ENCODE measurements at regions not wholly inside any gene's neighbourhood (a gene's known extent, or its start where the extent isn't known, plus 50 kb on each side); places are given as distances from the start of the nearest gene placed in this dataset.

DNA sequence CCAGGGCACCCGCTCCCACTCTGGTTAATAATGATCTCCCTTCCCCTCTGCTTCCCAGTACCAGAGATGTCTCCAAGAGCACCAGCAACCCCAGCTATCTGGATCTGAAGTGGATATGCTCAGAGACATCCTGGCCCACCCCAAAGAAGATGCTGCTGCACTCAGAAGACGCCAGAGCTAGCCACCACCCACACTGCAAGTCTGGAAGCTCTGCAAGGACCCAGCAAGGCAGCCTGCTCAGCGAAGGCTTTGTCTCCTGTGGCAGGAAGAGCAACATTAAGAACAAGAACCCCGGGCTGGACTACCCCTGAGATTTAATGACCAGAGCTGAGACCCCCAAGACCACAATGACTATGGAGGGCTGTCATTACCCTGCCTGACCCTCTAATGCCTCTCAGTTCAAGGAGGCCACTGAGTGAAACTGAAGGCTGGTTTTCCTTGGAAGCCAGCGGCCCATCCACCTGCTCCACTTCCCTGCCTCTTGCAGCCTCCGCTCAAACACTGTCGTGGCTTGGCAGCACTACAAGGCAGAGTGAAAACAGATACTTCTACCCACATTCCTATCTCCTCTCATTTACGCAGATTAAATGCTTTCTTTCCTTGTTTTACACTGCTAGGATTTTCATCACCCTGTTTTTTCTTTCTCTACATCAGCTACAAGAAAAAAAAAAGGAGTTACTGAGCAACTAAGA lies 202.2 kb downstream of the SNX10 start:
- Mint-ChIP-seq H3K9me3 (ENCODE audit: low read depth) (no peaks in the 10 kb centered on the region), H3K4me1 (ENCODE audit: low read depth) (peaks cover 6% of the 10 kb centered on the region), H3K27me3 (peaks cover 42% of the 10 kb centered on the region), H3K4me3 (ENCODE audit: low read depth) (no peak overlapping the region), H3K27ac (no peak overlapping the region), H3K36me3 (ENCODE audit: insufficient read depth) (no peaks in the 10 kb centered on the region)
- DNase-seq (ENCODE audit: low spot score, unreplicated experiment): no peak
- no peak for TF ChIP-seq CTCF (IDR thresholded peaks at IDR 0.05; ENCODE audit: unreplicated experiment)

DNA sequence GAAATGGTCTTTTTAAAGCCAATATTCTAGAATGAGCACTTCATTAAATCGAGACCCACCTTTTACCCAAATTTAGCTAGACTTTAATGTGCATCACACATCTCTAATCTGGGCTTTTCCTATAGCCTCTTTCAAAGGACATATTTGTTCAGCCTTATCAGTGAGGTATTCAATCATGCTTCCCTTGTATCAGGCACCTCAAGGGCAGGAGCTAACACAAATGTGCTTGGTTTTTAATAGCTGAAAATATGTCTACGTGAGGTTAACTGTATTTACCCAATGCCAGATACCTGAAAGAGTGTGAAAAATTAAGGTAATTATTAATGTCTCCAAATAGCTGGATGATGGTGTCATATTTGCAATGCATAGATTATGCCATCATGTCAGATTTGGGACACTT lies 203.9 kb downstream of the SNX10 start:
- peaks cover 6% of the 10 kb centered on the region for H3K4me1 Mint-ChIP-seq (ENCODE audit: low read depth)
- no peak for DNase-seq (ENCODE audit: low spot score, unreplicated experiment)
- H3K27me3 Mint-ChIP-seq: peaks cover 37% of the 10 kb centered on the region
- no peaks in the 10 kb centered on the region for H3K9me3 Mint-ChIP-seq (ENCODE audit: low read depth)
- no peaks in the 10 kb centered on the region for H3K36me3 Mint-ChIP-seq (ENCODE audit: insufficient read depth)
- no peak overlapping the region for H3K27ac Mint-ChIP-seq
- TF ChIP-seq CTCF (IDR thresholded peaks at IDR 0.05; ENCODE audit: unreplicated experiment): no peak
- no peak overlapping the region for H3K4me3 Mint-ChIP-seq (ENCODE audit: low read depth)

DNA sequence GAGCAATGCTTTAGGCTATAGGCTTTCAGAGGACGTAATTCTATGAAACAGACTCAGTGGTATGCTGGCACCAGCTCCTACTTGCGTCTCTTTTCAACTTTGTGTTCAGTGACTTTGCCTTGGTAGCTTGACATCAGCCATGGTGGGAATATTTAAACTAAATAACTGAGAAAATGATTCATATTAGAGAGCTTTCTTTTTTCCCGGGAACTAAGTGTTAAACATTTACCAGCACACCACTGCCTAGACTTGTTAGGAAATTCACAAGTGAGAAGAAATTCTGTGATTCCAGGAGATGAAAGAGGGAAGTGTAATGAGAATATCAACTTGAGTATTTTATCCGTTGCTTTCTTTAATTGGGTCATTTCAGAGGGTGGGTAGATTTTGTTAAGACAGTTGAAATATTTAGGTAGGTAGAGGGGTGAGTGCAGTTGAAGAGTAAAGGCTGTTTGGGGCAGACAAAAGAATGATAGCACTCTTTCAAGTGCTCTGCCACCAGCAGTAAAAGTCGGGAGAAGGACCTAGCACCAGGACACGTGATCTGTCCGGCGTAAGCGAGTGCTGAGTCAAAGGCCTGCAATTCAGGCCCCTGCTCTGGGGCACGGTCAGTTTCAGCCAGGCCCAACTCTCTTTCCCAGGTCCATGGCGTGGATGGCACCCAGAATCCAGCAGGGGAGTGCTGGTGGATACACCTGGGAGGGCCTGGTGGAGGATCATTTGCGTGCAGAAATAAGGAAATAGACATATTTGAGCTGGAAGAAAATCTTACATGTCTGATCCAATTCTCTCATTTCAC lies 206.3 kb downstream of the SNX10 start:
- no peaks in the 10 kb centered on the region for H3K9me3 Mint-ChIP-seq (ENCODE audit: low read depth)
- H3K27ac Mint-ChIP-seq: no peak overlapping the region
- H3K4me1 Mint-ChIP-seq (ENCODE audit: low read depth): peaks cover 6% of the 10 kb centered on the region
- DNase-seq (ENCODE audit: low spot score, unreplicated experiment): no peak
- peaks cover 24% of the 10 kb centered on the region for H3K27me3 Mint-ChIP-seq
- no peak for TF ChIP-seq CTCF (IDR thresholded peaks at IDR 0.05; ENCODE audit: unreplicated experiment)
- H3K36me3 Mint-ChIP-seq (ENCODE audit: insufficient read depth): no peaks in the 10 kb centered on the region
- H3K4me3 Mint-ChIP-seq (ENCODE audit: low read depth): no peak overlapping the region

DNA sequence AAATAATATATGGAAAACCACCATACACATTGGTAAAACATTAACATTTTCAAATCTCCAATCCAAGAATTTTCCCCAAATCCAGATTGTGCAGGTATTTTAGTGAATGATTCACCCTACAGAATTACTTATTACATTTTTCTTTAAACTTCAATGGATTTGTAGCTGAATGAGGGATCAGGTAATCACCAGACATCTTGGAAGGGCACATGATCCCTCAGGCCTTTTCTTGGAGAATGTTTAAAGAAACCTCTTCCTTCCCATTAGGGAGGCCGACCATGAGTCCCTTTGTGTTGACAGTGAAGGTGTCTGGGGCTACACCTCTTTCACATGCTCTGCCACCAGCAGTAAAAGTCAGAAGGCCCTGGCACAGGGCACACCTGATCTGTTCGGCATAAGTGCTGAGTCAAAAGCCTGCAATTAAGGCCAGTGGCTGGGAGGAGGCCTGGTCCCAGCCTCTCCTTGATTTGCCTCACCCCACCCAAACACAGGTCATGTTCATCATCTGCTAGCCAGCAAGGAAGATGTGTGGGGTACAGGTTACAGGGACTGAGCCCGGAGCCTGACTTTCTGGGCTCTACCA lies 207.7 kb downstream of the SNX10 start:
- peak overlapping the region; percentile 51 for H3K27ac Mint-ChIP-seq
- no peak overlapping the region for H3K4me3 Mint-ChIP-seq (ENCODE audit: low read depth)
- H3K27me3 Mint-ChIP-seq: peaks cover 23% of the 10 kb centered on the region
- H3K9me3 Mint-ChIP-seq (ENCODE audit: low read depth): no peaks in the 10 kb centered on the region
- H3K36me3 Mint-ChIP-seq (ENCODE audit: insufficient read depth): no peaks in the 10 kb centered on the region
- no peak for DNase-seq (ENCODE audit: low spot score, unreplicated experiment)
- peaks cover 15% of the 10 kb centered on the region for H3K4me1 Mint-ChIP-seq (ENCODE audit: low read depth)
- no peak for TF ChIP-seq CTCF (IDR thresholded peaks at IDR 0.05; ENCODE audit: unreplicated experiment)

DNA sequence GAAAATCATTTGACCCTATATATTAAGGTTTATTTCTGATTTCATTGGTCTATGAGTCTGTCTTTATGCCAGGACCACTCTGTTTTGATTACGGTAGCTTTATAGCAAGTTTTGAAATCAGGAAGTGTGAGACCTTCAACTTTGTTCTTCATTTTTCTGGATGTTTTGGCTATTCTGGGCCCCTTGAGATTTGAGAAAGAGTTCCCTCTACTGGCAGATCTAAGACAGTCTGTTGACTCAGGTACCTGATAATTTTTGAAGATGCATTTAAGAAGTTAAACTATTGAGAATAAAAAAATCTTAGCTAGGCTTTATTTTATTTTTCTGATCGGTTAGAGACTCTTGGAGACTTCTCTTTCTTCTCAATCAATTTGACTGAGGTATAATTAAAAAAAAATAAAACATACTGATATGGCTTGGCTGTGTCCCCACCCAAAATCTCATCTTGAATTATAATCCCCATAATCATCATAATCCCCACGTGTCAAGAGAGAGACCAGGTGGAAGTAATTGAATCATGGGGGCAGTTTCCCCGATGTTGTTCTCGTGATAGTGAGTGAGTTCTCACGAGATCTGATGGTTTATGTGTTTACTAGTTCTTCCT lies 209.2 kb downstream of the SNX10 start:
- H3K9me3 Mint-ChIP-seq (ENCODE audit: low read depth): no peaks in the 10 kb centered on the region
- no peak for DNase-seq (ENCODE audit: low spot score, unreplicated experiment)
- H3K36me3 Mint-ChIP-seq (ENCODE audit: insufficient read depth): no peaks in the 10 kb centered on the region
- TF ChIP-seq CTCF (IDR thresholded peaks at IDR 0.05; ENCODE audit: unreplicated experiment): peak; percentile 49
- H3K4me1 Mint-ChIP-seq (ENCODE audit: low read depth): peaks cover 10% of the 10 kb centered on the region
- no peak overlapping the region for H3K27ac Mint-ChIP-seq
- H3K27me3 Mint-ChIP-seq: peaks cover 21% of the 10 kb centered on the region
- H3K4me3 Mint-ChIP-seq (ENCODE audit: low read depth): no peak overlapping the region

All from progenitor cell of endocrine pancreas (in vitro differentiated cells).